NCI-H1436 treated with DMSO at 0.1 percent for 48 hours (cell line): ENCODE measurements at regions not wholly inside any gene's neighbourhood (a gene's known extent, or its start where the extent isn't known, plus 50 kb on each side); places are given as distances from the start of the nearest gene placed in this dataset.
"Not testable (repeated sequence)": the region's sequence is repeated elsewhere in the genome, so short reads cannot be mapped to it uniquely, and the experiment has no call there.

Experiments used
- DNase-seq: peaks from one replicate; lab custom pipeline; 2025; lab: John Stamatoyannopoulos, UW

- DNase-seq = no peak
Measured at GRCh38 chr6:50993941-50994720, 175.5 kb downstream of the TFAP2B start.

GRCh38 chr6:50995036-50995435, 176.4 kb downstream of the TFAP2B start:
- DNase-seq = no peak

GRCh38 chr6:50998905-50999304, 180.2 kb downstream of the TFAP2B start:
- DNase-seq = no peak

- no peak for DNase-seq
Measured at GRCh38 chr6:51001399-51001798, 182.7 kb downstream of the TFAP2B start.

GRCh38 chr6:51004380-51004779, 185.7 kb downstream of the TFAP2B start:
- peak; percentile 55 for DNase-seq

- no peak for DNase-seq
Measured at GRCh38 chr6:51005779-51006178, 187.1 kb downstream of the TFAP2B start.

GRCh38 chr6:51007237-51007636, 188.6 kb downstream of the TFAP2B start:
- no peak for DNase-seq

- not testable (repeated sequence) for DNase-seq
Measured at GRCh38 chr6:51008693-51009092, 190.0 kb downstream of the TFAP2B start.

- DNase-seq = no peak
Measured at GRCh38 chr6:51013376-51013775, 194.7 kb downstream of the TFAP2B start.

- DNase-seq = no peak
Measured at GRCh38 chr6:51015394-51015793, 196.7 kb downstream of the TFAP2B start.

GRCh38 chr6:51016489-51016888, 197.8 kb downstream of the TFAP2B start:
- no peak for DNase-seq

- DNase-seq = no peak
Measured at GRCh38 chr6:51019806-51020205, 201.1 kb downstream of the TFAP2B start.

- DNase-seq = no peak
Measured at GRCh38 chr6:51021171-51021570, 202.5 kb downstream of the TFAP2B start.

- no peak for DNase-seq
Measured at GRCh38 chr6:51024126-51024525, 205.5 kb downstream of the TFAP2B start.

- no peak for DNase-seq
Measured at GRCh38 chr6:51025082-51025777, 206.6 kb downstream of the TFAP2B start.

GRCh38 chr6:51027283-51028065, 208.8 kb downstream of the TFAP2B start:
- no peak for DNase-seq

- no peak for DNase-seq
Measured at GRCh38 chr6:51028276-51028675, 209.6 kb downstream of the TFAP2B start.

GRCh38 chr6:51029561-51029960, 210.9 kb downstream of the TFAP2B start:
- no peak for DNase-seq

- DNase-seq = peak; percentile 86
Measured at GRCh38 chr6:51045548-51045947, 226.9 kb downstream of the TFAP2B start.

GRCh38 chr6:51049288-51049982, 230.8 kb downstream of the TFAP2B start:
- peak; percentile 92 for DNase-seq

GRCh38 chr6:51049983-51050877, 231.6 kb downstream of the TFAP2B start:
- no peak for DNase-seq
